MM.1S (cell line): ENCODE measurements at regions not wholly inside any gene's neighbourhood (a gene's known extent, or its start where the extent isn't known, plus 50 kb on each side); places are given as distances from the start of the nearest gene placed in this dataset.

ENCODE experiments used
- EZH2 ChIP-seq: fragments of 300-600 bp; sonication (generic); optimal IDR thresholded peaks from 2 replicates; pipeline ENCODE3; 2017; ENCODE audit warnings: low read depth, mild to moderate bottlenecking, antibody characterized with exemption, low read length, mixed read lengths
- EZH2phosphoT487 ChIP-seq: fragments of 300-600 bp; sonication (generic); IDR thresholded peaks from 2 replicates; pipeline ENCODE4 v1.6.1; 2018; ENCODE audit warnings: antibody characterized with exemption, low read length
- TF ChIP-seq, protein P1 (sequence below): fragments of 300-600 bp; sonication (generic); IDR thresholded peaks from 2 replicates; pipeline ENCODE4 v1.5.1; 2016; ENCODE audit warnings: antibody characterized with exemption, low read length, mixed read lengths

GRCh38 chr5:87120518-87121303 lies 147.0 kb upstream of the RASA1 start:
- TF ChIP-seq, protein P1, sequence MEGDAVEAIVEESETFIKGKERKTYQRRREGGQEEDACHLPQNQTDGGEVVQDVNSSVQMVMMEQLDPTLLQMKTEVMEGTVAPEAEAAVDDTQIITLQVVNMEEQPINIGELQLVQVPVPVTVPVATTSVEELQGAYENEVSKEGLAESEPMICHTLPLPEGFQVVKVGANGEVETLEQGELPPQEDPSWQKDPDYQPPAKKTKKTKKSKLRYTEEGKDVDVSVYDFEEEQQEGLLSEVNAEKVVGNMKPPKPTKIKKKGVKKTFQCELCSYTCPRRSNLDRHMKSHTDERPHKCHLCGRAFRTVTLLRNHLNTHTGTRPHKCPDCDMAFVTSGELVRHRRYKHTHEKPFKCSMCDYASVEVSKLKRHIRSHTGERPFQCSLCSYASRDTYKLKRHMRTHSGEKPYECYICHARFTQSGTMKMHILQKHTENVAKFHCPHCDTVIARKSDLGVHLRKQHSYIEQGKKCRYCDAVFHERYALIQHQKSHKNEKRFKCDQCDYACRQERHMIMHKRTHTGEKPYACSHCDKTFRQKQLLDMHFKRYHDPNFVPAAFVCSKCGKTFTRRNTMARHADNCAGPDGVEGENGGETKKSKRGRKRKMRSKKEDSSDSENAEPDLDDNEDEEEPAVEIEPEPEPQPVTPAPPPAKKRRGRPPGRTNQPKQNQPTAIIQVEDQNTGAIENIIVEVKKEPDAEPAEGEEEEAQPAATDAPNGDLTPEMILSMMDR, result no peak
- TF ChIP-seq EZH2phosphoT487 (no peak), EZH2 (no peak)
